GM19438 (cell line): ENCODE measurements at regions not wholly inside any gene's neighbourhood (a gene's known extent, or its start where the extent isn't known, plus 50 kb on each side); places are given as distances from the start of the nearest gene placed in this dataset.

Source experiments
- ATAC-seq: cut with Tn5 transposase; IDR thresholded peaks from one replicate; pipeline ENCODE4 v1.9.1; 2021; ENCODE audit warnings: low read depth; ENCODE audit not compliant: unreplicated experiment

- no peak for ATAC-seq
Measured at GRCh38 chr2:104734937-104735586, 118.9 kb upstream of the POU3F3 start.

GRCh38 chr2:104736026-104736425 is 117.9 kb upstream of the POU3F3 start:
- ATAC-seq = no peak

- no peak for ATAC-seq
Measured at GRCh38 chr2:104741860-104742259, 112.1 kb upstream of the POU3F3 start.

GRCh38 chr2:104744537-104744936 is 109.4 kb upstream of the POU3F3 start:
- ATAC-seq = no peak

- ATAC-seq = no peak
Measured at GRCh38 chr2:104745846-104746245, 108.1 kb upstream of the POU3F3 start.

GRCh38 chr2:104746299-104746698 is 107.6 kb upstream of the POU3F3 start:
- ATAC-seq = no peak

- no peak for ATAC-seq
Measured at GRCh38 chr2:104746858-104747257, 107.1 kb upstream of the POU3F3 start.

GRCh38 chr2:104749856-104750460 is 104.0 kb upstream of the POU3F3 start:
- ATAC-seq = no peak

GRCh38 chr2:104752504-104752903 is 101.4 kb upstream of the POU3F3 start:
- no peak for ATAC-seq

GRCh38 chr2:104755026-104755878 is 98.7 kb upstream of the POU3F3 start:
- ATAC-seq = no peak

- no peak for ATAC-seq
Measured at GRCh38 chr2:104756118-104756517, 97.8 kb upstream of the POU3F3 start.

- no peak for ATAC-seq
Measured at GRCh38 chr2:104757056-104757455, 96.9 kb upstream of the POU3F3 start.

GRCh38 chr2:104758199-104758620 is 95.7 kb upstream of the POU3F3 start:
- ATAC-seq = no peak

- no peak for ATAC-seq
Measured at GRCh38 chr2:104762031-104762430, 91.9 kb upstream of the POU3F3 start.

- ATAC-seq = no peak
Measured at GRCh38 chr2:104766683-104767082, 87.2 kb upstream of the POU3F3 start.

GRCh38 chr2:104768694-104769093 is 85.2 kb upstream of the POU3F3 start:
- ATAC-seq = no peak

- ATAC-seq = no peak
Measured at GRCh38 chr2:104769096-104769495, 84.8 kb upstream of the POU3F3 start.

GRCh38 chr2:104772996-104773395 is 80.9 kb upstream of the POU3F3 start:
- no peak for ATAC-seq

GRCh38 chr2:104774631-104775030 is 79.3 kb upstream of the POU3F3 start:
- no peak for ATAC-seq

GRCh38 chr2:104777721-104778120 is 76.2 kb upstream of the POU3F3 start:
- no peak for ATAC-seq

GRCh38 chr2:104781151-104781550 is 72.8 kb upstream of the POU3F3 start:
- ATAC-seq = no peak

GRCh38 chr2:104784264-104784663 is 69.7 kb upstream of the POU3F3 start:
- ATAC-seq = no peak
